ENCODE measurements at regions not wholly inside any gene's neighbourhood (a gene's known extent, or its start where the extent isn't known, plus 50 kb on each side); places are given as distances from the start of the nearest gene placed in this dataset.
"Not testable (repeated sequence)": the region's sequence is repeated elsewhere in the genome, so short reads cannot be mapped to it uniquely, and the experiment has no call there.

DNA sequence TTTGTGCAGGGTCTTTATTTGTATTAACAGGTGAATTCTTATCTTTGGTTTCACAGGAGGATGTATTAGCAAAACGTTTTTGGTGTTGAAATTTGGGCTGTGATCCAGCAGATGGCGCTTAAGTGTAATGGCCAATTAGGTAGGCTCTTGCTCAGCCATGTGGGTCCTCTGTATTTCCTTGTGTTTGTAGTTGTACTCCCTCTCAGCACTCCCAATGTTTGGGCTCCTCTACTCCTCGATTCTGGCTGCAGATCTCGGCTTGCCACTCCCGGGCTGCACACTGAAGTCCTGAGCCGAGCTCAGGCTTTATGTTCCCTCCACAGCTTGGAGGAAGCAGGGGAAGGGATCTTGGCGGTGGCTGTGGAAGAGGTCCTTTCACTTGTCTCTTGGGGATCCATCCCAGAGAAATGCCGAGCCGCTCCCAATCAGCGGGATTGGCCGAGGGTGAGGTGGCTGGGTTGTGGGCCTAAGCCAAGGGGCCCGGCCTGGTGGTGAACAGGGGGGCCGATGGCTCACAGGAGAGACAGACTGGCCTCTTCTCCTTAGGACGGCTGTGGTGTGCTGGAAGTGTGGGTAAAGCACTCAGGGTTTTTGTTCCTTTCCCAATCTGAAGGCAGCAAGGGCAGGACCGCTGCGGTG, 133.7 kb downstream of the AEBP2 start:
- no peak for DNase-seq

DNA sequence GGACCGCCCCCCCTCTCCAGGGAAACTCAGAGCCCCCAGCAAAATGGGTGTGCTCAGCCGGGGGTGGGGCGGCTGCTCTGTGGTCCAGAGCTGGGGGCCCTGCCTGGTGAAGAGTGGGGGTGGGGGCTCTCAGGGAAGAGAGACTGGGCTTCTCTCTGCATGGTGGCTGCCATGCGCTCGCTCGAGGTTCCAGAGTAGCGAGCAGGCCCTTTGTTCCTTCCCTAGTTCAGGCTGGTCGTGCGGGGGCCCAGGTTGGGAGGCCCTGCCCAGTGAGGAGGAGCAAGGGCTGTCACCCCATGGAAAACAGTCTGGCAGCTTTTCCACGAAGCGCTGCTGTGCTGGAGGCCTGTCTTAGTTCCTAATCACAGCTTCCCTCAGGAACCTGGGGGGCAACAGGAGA, 134.6 kb downstream of the AEBP2 start:
- DNase-seq, result no peak

DNA sequence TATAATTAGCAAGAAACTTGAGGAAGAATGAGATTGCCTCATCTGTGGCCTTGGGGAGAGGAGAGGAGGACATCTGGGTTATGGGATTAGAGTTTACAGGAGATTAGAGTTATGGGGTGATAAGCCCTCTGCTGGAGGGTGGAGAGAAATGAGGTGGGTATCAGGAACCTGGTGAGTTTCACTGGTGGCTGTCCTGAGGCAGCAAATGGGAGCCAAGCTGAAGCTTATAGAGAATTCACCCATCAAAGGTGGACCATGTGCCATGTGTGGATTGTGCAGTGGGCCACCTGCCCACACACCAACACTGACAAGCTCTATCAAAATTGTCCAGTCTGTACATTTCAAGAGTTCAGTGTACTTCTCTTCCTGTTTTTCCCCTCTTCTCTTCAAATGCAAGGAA, 135.3 kb downstream of the AEBP2 start:
- no peak for DNase-seq

DNA sequence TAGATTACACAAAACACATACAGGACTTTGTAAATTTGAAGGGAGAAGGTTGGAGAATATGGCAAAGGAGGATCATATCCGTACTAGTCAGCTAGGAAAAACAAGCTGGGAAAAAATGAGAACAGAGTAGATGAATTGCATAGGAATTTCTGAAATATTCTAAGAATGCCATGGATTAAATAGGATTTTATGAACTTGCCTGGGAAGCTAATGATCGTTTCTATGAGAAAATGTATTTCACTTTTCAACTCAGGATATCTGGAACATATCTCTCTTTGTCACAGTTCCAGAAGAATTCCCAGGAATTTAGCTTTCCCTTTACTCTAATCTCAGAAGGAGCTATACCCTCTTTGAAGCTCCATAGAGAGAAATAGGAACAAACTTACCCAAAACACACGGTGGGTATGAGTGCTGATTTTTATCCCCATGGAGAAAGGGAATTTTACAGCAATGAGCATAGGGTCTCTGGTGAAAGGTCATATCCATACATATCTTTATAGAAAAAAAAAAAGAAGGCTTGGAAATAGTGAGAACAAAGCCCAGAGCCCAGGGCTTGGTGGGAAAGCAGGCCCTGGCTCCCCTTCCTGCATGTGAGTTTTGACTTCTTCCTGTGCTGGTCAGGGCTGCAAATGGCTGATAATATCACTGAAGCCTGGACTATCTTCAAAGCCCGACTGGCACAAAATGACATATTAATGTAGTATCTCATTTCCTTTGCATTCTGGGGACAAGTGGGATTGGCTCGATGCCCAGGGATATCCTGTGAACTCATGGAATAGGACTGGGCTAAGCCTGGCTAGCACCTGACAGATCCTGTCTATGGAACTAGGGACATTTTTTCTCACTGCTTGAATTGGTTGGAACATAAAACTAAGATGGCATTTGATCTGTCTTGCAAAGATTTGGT, 136.3 kb downstream of the AEBP2 start:
- DNase-seq, result peak; percentile 78

DNA sequence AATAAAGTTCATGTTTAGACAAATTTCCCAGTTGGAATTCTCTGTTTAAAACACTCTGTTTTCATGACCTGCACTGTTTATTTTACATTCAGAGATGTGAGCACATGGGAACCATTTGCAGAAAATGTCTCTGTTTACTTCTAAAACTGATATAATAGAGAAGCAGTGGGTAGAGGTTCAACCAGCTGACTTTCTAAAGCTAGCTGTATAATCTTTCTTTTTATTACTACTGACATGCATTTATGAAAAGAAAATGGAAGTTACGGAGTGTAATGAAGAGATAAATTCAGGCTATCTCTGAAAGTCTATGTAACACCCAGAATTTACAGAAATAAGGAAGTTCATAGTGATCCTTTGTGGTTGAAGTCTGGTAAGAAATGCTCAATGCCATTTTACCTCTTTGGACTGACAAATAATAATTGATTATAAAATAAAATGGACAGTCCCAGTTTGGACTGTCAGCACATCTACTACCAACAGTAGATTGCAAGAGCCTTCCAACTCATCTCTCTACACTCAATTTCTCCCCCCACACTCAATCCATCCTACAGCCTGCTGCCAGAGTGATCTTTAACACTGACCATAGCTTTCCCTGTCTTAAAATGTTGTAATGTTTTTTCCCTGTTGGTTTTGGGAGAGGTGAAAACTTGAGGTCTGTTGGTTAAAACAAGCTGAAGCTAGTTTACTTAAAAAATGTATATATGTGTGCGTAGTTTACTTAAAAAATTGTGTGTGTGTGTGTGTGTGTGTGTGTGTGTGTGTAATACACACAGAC, 137.4 kb downstream of the AEBP2 start:
- DNase-seq, result no peak

DNA sequence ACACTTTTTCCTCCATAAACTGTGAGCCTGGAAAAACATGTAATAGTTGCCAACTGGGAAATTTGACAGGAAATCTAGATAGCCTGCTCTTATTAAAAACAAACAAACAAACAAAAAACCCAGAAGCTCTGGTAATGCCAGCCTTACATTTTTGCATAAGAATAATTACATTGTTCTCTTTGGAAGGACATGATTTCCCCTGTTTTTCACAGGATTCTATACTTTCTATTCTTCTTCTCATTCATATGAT, 137.9 kb downstream of the AEBP2 start:
- DNase-seq, result no peak

DNA sequence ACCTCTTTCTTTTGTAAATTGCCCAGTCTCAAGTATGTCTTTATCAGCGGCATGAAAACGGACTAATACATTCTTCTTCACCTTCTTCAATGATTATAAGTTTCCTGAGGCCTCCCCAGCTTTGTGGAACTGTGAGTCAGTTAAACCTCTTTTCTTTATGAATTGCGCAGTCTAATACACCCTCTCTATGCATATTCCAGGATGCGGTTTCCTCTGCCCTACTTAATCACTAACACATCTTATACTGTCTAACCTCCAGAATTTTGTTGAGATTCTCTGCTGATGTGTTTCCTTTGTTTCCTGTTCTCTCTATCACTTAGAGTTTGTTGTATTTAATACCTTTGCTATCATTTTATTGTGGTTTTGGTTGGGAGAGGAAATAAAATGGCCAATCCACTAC, 145.4 kb downstream of the AEBP2 start:
- DNase-seq, result no peak

DNA sequence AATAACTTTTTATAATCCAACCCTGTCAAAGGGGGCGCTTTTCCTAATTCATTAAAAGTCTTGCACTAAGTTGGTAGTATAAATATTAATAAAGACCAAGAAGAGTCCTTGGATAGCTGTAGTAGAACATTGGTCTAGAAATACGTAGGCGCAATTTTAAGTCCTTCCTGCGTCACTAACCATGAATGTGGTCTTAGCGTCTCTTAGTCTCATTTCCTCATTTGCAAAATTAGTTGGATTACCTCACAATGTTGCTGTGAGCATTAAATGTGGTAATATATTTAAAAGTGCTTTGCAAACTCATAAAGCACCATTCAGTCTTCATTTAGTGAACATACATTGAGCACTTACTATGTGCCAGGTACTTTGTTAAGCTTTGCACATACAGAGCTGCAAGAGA, 149.7 kb downstream of the AEBP2 start:
- no peak for DNase-seq

DNA sequence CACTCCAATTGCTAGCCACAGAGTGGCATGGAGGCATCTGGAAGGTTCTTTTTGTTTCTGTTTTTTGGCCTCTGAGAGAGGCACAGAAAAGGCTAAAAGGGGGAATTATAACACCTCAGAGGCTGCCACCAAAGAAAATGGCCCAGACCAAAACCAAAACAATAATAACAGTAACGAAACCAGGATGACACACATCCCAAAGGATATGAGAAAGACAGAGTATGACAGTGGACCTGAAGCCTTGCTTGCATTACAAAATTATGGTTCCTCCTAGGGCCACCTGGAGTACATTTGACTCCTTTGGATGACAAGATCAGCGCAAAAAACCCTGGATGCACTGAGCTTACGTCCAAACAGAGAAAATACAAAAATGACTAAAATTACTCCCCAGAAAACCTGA, 152.7 kb downstream of the AEBP2 start:
- DNase-seq, result no peak

DNA sequence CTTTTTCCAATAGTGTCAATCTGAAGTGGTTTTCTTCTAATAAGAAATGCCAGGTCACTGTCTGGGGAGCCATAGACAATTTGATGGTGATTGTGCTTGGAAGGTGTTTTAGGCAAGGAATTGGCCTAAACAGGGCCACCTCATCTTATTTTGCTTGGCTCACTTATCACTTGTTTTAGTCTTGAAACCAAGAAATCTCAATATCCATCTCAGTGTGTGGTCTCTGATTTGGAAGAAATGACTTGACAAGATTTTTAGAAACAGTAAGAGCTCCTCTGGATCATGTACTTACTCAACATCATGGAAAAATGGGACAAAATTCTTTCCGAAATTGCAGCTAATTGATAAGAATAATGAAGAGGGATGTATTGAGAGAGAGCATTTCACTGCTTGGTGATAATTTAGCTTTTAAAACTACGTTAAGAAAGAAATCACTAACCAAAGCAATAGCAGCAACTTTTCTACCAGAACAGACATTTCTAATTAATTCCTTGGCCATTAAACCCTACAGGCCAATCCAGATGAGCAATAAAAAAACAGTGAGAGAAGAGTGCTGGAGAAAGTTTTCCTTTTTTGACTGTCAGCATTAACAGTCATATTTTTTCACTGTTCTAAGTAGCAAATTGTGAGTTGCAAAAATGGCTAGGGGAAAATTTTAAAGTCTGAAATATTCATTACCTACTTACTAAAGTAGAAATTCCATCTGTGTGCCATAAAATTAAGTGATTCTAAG, 157.3 kb downstream of the AEBP2 start:
- no peak for DNase-seq

DNA sequence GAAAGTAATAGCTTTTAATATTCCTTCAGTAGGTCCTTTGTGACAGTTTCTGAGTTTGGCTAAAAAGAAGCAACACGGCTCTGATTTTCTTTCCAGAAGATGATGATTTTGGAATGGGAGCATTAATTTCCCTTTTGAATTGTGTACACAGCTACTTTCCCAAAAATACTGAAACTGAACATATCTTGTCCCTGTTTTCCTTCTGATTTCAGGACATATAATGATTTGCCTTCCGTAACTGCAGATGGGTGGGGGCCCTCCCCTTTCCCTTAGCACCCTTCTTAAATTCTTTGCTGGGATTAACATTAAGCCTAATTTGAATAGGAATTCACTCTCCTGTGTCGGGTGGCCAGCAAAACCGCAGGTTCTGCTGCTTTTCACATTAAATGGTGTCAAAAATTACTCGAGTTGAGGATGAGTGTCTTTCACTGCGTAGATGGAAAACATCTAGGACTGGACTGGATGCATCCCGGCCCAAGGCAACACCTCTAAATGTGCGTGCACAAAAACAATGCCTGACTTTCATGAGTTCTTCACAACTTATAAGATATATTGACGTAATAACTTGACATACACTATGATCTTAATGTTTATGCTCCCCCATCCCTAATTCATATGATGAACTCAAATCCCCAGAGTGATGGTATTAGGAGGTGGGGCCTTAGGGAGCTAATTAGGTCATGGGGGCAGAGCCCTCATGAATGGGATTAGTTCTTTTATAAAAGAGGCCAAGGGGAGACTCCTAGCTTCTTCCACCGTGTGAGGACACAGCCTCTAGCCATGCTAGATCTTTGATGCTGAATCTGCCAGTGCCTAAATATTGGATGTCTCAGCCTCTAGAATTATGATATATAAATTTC, 158.1 kb downstream of the AEBP2 start:
- peak; percentile 45 for DNase-seq

DNA sequence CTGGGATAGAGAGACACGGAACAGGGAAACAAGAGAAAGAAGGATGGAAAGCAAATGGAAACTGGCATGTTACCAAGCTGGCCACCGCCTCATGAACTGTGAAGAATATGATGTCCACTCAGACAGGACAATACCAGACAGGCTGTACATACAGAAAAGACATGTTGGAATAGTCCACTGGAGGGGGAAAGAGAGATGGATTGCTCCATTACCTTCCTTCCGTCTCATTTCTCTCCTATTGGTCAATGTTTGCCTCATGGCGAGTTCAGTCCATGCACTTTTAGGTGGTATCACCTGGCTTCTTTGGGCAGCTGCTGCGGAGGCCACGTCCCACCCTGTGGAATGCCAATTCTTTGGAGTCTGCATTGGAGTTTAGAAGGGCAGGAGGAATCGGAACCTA, 166.4 kb downstream of the AEBP2 start:
- DNase-seq, result no peak

DNA sequence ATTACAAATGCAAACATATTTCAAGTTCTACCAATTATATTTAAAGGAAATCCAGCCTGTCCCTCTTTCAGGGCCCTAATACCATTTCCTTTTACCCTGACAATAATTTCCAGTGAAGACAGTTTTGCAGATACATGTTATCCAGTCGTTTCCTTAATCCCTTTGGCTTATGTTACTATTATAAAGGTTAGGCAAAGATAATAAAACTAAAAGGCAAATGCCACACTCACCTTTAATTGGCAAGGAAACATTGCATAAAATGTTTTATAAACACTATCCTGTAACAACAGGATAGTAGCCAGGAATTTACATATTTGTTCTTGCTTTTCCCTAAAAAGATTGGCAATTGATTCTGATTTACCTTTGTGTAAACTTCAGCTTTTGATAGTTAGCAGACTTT, 168.7 kb downstream of the AEBP2 start:
- DNase-seq, result no peak

DNA sequence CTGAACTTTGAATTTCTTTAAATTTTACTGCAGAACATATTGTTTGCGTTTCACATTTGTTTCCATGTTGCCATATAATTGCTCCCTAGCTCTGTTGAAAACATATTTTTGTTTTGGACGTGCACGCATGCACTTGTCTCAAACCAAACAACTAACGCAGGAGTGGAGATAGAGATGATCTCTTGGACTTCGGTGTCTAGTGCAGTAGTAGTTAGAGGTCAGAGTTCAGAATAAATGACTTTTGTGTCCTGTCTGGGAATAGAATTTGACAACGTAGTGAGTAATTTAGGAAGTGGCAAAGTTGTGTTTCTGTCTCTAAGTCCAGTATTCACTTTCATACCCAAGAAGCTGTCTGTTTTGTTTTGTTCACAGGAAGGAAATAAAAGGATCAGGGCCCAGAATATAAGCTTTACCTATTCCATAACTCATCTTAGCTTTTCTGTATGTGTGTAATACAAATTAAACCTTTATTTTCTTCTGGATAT, 173.8 kb downstream of the AEBP2 start:
- no peak for DNase-seq

DNA sequence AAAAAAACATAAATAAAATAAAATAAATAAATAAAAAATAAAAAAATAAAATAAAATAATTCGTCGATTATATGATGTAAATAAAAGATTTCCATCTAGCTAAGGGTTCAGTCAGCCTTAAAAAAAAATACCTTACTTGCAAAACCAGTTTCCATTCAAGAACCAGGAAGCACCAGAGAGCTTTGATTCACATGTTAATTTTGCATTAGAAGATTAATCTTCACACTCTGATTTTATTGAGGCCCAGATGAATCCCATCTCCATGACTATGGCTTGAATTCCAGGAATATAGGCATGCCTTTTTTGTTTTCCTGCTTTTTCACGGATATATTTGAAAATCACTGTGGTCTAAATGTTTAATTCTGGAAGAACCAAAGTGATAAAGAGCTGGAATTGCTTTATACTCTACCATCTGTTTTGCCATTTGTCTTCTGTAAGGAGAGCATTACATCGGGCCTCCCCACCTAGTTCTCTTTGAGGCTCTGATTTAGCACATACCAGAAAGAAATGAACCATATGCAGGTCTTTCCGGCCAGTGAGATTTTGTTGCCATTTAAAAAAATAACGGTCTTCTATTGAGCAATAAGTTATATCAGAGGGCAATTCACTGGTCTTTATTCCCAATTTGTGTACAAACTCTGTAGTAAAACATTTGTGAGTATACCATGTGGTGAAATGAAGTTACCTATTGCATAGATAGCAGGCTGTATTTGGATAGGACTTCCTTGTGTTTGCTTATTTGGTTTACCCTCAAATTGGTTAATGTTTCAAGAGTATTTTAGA, 175.5 kb downstream of the AEBP2 start:
- no peak for DNase-seq

DNA sequence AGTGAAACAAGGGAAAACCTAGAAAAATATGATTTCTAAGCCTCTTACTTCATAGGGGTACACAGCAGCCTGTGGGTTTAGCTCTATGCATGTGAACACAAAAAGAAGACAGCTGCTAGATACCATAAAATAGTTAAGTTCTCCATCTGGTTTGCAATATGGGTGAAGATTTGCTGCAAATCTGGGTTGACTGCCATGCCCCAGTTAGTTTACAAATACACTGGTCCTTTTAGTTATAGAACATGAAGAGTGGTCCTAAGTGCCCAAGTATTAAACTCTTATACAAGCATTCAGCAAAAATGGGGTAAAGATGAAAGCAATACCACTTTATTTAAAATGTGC, 176.1 kb downstream of the AEBP2 start:
- DNase-seq, result no peak

DNA sequence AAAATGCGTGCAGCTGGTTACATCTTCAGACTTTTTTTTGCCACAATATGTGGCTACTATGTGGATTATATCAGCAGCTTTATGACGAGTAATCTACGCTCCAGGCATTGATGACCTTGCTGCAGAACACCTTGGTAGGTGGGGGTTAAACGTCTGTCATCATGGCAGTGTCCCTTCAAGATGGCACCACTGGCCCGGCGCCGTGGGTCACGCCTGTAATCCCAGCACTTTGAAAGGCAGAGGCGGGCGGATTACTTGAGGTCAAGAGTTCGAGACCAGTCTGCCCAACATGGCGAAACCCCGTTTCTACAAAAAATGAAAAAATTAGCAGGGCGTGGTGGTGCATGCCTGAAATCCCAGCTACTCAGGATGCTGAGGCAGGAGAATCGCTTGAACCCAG, 177.5 kb downstream of the AEBP2 start:
- DNase-seq, result no peak

DNA sequence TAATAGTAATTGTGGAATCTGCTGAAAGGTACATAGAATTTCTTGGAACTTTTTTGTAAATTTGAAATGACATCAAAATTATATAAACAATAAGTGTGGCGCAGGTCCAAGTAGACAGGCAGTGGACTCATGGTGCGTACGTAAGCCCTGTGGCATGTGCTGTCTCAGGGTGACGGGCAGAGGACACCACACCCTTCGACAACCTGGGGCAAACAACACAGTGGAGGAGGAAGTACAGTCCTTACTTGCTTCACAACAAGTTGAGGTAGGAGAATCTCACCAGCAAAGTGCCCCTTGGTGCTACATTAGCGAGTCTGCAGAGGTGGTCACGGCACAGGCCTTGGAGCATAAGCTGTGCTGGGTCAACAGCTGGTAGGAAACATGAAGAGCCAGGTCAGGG, 180.9 kb downstream of the AEBP2 start:
- DNase-seq, result no peak

DNA sequence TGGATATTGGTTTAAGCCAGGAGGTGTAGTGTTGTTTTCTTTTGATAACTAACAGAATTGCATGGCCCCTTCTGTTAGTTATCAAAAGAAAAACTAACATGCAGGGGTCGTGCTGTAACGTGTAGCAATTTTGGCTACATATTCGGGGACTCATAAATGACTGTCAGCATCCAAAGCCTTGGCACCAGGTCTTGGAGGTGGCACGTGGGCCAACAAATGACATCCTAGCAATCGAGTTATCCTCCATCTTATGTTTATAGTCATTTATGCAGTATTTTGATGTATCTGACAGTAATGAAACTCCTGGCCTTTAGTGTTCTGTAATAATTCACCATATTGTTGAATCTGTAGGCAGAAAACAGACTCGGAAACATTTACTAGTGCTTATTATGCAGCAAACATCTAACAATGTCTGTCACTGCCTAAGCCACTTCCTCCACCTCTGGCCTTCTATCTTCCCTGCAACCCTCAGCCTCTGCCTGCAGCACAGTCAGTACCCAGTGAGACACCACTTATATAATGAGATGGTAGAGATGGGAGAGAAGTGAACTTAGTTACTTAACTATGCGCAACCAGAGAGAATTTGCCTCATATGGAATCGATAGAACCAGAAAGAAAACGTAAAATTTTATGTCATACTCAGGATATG, 184.6 kb downstream of the AEBP2 start:
- no peak for DNase-seq

DNA sequence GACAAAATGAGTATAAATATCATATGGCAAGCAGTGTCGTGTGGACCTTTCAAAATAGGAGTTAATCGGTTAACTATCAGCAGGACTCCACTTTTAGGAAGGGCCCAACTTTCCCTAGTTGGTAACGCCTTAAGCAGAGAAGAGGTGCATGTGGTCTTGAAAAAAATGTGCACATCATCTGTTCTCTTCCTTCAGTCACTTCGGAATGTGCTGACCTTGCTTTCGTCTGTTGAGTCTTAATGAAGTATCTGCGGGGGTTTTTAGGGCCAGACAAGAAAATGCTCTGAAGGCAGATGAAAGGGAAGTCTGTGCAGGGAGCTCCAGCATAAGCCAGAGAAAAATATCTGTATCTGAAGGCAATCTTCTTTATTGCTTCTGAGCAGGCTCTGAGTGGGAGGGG, 185.2 kb downstream of the AEBP2 start:
- DNase-seq, result no peak

DNA sequence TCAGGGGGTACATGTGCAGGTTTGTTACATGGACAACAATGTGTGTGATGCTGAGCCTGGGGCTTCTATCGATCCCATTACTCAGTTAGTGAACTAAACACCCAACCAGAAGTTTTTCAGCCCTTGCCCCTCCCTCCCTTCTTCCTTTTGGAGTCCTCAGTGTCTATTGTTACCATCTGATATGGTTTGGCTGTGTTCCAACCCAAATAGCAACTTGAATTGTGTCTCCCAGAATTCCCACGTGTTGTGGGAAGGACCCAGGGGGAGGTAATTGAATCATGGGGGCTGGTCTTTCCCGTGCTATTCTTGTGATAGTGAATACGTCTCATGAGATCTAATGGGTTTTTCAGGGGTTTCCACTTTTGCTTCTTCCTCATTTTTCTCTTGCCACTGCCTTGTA, 186.3 kb downstream of the AEBP2 start:
- DNase-seq, result not testable (repeated sequence)
